GM12873 (cell line): ENCODE measurements at regions not wholly inside any gene's neighbourhood (a gene's known extent, or its start where the extent isn't known, plus 50 kb on each side); places are given as distances from the start of the nearest gene placed in this dataset.

ENCODE experiments used
- CTCF ChIP-seq: IDR thresholded peaks from 2 replicates; pipeline ENCODE4 v1.5.1; 2012; ENCODE audit warnings: low read depth, mild to moderate bottlenecking, moderate library complexity, low read length, control low read depth; ENCODE audit not compliant: insufficient read depth; ENCODE audit errors: missing control alignments

GRCh38 chr6:15121443-15121842 is 124.4 kb upstream of the JARID2 start:
- TF ChIP-seq CTCF: no peak

GRCh38 chr6:15121977-15122550 is 123.8 kb upstream of the JARID2 start:
- TF ChIP-seq CTCF: no peak

GRCh38 chr6:15129887-15130286 is 116.0 kb upstream of the JARID2 start:
- no peak for TF ChIP-seq CTCF

- no peak for TF ChIP-seq CTCF
These were observed 114.6 kb upstream of the JARID2 start for GRCh38 chr6:15131234-15131633.

- TF ChIP-seq CTCF: no peak
These were observed 114.2 kb upstream of the JARID2 start for GRCh38 chr6:15131651-15132061.

- no peak for TF ChIP-seq CTCF
These were observed 113.7 kb upstream of the JARID2 start for GRCh38 chr6:15132167-15132566.

GRCh38 chr6:15132854-15133670 is 112.8 kb upstream of the JARID2 start:
- no peak for TF ChIP-seq CTCF
